C4-2B (cell line): ENCODE measurements at regions not wholly inside any gene's neighbourhood (a gene's known extent, or its start where the extent isn't known, plus 50 kb on each side); places are given as distances from the start of the nearest gene placed in this dataset.

Experiments used
- ZFX ChIP-seq: fragments of 450-650 bp; IDR thresholded peaks from 2 replicates; pipeline ENCODE4 v1.6.1; 2017
- TF ChIP-seq, protein P1 (sequence below): fragments of 450-650 bp; conservative IDR thresholded peaks from 2 replicates; pipeline ENCODE4 v1.5.1; 2017; ENCODE audit warnings: mild to moderate bottlenecking

DNA sequence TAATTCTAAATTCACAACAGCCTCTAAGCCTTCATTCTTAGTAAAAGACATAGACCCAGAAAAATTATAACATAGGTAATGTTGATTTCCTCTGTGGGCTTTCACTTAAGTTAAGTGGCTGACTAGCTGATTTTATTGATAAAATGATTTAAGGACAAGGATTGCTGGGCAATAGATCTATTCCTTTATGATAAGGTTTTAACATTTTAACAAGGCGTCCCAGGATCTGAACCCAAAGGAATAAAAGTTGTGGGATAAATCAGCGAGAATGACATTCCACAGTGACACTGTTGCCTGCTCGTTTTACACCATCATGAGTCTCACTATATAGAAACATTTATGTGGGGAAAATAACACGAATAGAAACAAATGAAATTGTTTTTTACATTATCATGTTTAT lies 1151.0 kb downstream of the ZPLD1 start:
- TF ChIP-seq, protein P1, sequence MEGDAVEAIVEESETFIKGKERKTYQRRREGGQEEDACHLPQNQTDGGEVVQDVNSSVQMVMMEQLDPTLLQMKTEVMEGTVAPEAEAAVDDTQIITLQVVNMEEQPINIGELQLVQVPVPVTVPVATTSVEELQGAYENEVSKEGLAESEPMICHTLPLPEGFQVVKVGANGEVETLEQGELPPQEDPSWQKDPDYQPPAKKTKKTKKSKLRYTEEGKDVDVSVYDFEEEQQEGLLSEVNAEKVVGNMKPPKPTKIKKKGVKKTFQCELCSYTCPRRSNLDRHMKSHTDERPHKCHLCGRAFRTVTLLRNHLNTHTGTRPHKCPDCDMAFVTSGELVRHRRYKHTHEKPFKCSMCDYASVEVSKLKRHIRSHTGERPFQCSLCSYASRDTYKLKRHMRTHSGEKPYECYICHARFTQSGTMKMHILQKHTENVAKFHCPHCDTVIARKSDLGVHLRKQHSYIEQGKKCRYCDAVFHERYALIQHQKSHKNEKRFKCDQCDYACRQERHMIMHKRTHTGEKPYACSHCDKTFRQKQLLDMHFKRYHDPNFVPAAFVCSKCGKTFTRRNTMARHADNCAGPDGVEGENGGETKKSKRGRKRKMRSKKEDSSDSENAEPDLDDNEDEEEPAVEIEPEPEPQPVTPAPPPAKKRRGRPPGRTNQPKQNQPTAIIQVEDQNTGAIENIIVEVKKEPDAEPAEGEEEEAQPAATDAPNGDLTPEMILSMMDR = no peak
- TF ChIP-seq ZFX = no peak
